ENCODE measurements at regions not wholly inside any gene's neighbourhood (a gene's known extent, or its start where the extent isn't known, plus 50 kb on each side); places are given as distances from the start of the nearest gene placed in this dataset.

DNA sequence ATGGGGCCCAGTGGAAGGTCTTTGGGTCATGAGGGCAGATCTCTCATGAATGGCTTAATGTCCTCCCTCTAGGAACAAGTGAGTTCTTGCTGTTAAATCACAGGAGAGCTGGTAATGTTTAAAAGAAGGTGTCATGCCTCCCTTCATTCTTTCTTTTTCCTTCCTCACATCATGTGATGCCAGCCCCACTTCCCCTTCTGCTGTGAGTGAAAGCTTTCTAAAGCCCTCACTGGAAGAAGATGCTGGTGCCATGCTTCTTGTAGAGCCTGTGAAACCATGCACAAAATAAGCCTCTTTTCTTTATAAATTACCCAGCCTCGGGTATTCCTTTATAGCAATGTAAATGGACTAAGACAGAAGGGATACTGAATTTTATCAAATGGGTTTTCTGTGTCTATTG, 66.1 kb upstream of the ZNF827 start:
- H3K36me3 ChIP-seq (ENCODE audit: insufficient read depth in 1 of 2, low read depth in 1 of 2) = no peaks in the 10 kb centered on the region
- no peaks in the 10 kb centered on the region for H3K9me3 ChIP-seq
- H3K4me3 ChIP-seq = no peak overlapping the region
- 78 to 94% methylated on average over 1 of the region's 1 CpG; no CpG with 5 or more reads in 1 of the 3 donors for WGBS, 3 donors
- no peaks in the 10 kb centered on the region for H3K4me1 ChIP-seq
- ATAC-seq (no peak), DNase-seq (no peak)
- H3K27me3 ChIP-seq (ENCODE audit: insufficient read depth in 3 of 3, low read length in 2 of 3) = no peaks in the 10 kb centered on the region
- TF ChIP-seq, protein P1, sequence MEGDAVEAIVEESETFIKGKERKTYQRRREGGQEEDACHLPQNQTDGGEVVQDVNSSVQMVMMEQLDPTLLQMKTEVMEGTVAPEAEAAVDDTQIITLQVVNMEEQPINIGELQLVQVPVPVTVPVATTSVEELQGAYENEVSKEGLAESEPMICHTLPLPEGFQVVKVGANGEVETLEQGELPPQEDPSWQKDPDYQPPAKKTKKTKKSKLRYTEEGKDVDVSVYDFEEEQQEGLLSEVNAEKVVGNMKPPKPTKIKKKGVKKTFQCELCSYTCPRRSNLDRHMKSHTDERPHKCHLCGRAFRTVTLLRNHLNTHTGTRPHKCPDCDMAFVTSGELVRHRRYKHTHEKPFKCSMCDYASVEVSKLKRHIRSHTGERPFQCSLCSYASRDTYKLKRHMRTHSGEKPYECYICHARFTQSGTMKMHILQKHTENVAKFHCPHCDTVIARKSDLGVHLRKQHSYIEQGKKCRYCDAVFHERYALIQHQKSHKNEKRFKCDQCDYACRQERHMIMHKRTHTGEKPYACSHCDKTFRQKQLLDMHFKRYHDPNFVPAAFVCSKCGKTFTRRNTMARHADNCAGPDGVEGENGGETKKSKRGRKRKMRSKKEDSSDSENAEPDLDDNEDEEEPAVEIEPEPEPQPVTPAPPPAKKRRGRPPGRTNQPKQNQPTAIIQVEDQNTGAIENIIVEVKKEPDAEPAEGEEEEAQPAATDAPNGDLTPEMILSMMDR (IDR thresholded peaks at IDR 0.05) = no peak
- intact Hi-C loops (cut with DNase I) = no loop called here
- H3K27ac ChIP-seq = no peak overlapping the region

DNA sequence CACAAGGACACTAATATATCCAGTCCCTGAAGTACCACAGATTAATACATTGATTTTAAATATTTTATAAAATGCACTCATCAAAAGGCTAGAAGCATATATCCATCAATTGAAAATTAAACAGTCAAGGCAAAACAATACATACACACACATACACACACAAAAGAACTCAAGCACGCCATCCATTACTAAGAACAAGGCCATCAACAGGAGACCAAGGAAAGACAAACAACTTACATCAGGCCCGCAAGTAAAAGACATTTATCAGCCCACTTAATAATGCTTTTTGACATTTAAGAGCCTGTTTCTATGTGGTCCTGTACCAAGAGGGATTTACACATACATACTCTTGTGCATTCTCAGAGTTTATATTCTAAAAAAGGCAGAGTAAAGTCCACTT, 50.0 kb upstream of the ZNF827 start:
- no peaks in the 10 kb centered on the region for H3K4me1 ChIP-seq
- intact Hi-C loops (cut with DNase I) = no loop called here
- no peak for DNase-seq
- no peak for ATAC-seq
- no peaks in the 10 kb centered on the region for H3K36me3 ChIP-seq (ENCODE audit: insufficient read depth in 1 of 2, low read depth in 1 of 2)
- H3K9me3 ChIP-seq = no peaks in the 10 kb centered on the region
- 72 to 83% (median 82%) methylated on average over 2 of the region's 2 CpGs for WGBS, 3 donors
- TF ChIP-seq, protein P1 (IDR thresholded peaks at IDR 0.05) = no peak
- H3K27ac ChIP-seq = no peak overlapping the region
- H3K4me3 ChIP-seq = no peak overlapping the region
- H3K27me3 ChIP-seq (ENCODE audit: insufficient read depth in 3 of 3, low read length in 2 of 3) = no peaks in the 10 kb centered on the region

Data from psoas muscle (tissue), 7 donors.